HL-60 (cell line): ENCODE measurements at regions not wholly inside any gene's neighbourhood (a gene's known extent, or its start where the extent isn't known, plus 50 kb on each side); places are given as distances from the start of the nearest gene placed in this dataset.

Experiments used
- DNase-seq, 2 experiments: peaks; one replicate each; pipeline ENCODE4 v3.0.0-alpha.2; 2010 to 2020; ENCODE audit warnings: low read depth in 1 of 2, low spot score in 1 of 2
- H3K27ac ChIP-seq: fragments of 250-450 bp; sonication (Bioruptor Pico); replicated peaks from 2 replicates; pipeline ENCODE4 v1.5.1; 2020; ENCODE audit warnings: mild to moderate bottlenecking, moderate library complexity
- H3K27me3 ChIP-seq: fragments of 250-450 bp; sonication (Bioruptor Pico); 2 replicates; pipeline ENCODE4 v1.5.1; 2021; ENCODE audit warnings: mild to moderate bottlenecking, moderate library complexity; ENCODE audit not compliant: insufficient read depth, poor library complexity, severe bottlenecking
- H3K4me3 ChIP-seq: replicated peaks from 2 replicates; pipeline ENCODE4 v1.5.1; 2011; ENCODE audit warnings: mild to moderate bottlenecking, control low read depth, low read length; ENCODE audit not compliant: insufficient read depth
- CTCF ChIP-seq: IDR thresholded peaks from one replicate; pipeline ENCODE4 v1.5.1; 2011; ENCODE audit warnings: low read length, control low read depth, inconsistent platforms; ENCODE audit not compliant: insufficient read depth
- GABPA ChIP-seq: IDR thresholded peaks from 2 replicates; pipeline ENCODE4 v1.6.1; 2012; ENCODE audit warnings: low read depth
- POLR2AphosphoS5 ChIP-seq: IDR thresholded peaks from 2 replicates; pipeline ENCODE4 v1.6.1; 2012; ENCODE audit warnings: low read depth
- REST ChIP-seq: IDR thresholded peaks from 2 replicates; pipeline ENCODE4 v1.6.1; 2012; ENCODE audit warnings: low read depth; ENCODE audit not compliant: insufficient replicate concordance
- SPI1 ChIP-seq: IDR thresholded peaks from 2 replicates; pipeline ENCODE4 v1.6.1; 2012; ENCODE audit warnings: low read depth, mild to moderate bottlenecking, borderline replicate concordance

- Histone ChIP-seq H3K27ac (no peak overlapping the region), H3K4me3 (no peak overlapping the region), H3K27me3 (peaks cover 3% of the 10 kb centered on the region)
- DNase-seq, result no peak
- TF ChIP-seq REST, result no peak
Measured at GRCh38 chr2:216915557-216916150, 55.8 kb upstream of the TNP1 start.

GRCh38 chr2:216914491-216914890 is 54.6 kb upstream of the TNP1 start:
- no peak for TF ChIP-seq GABPA
- no peak for TF ChIP-seq REST
- H3K4me3 ChIP-seq, result no peak overlapping the region
- DNase-seq, result no peak
- H3K27me3 ChIP-seq, result peaks cover 3% of the 10 kb centered on the region
- no peak overlapping the region for H3K27ac ChIP-seq

GRCh38 chr2:216911886-216912285 is 52.0 kb upstream of the TNP1 start:
- TF ChIP-seq GABPA (no peak), SPI1 (no peak), REST (no peak), POLR2AphosphoS5 (no peak), CTCF (no peak)
- Histone ChIP-seq H3K27me3 (peaks cover 3% of the 10 kb centered on the region), H3K27ac (no peak overlapping the region), H3K4me3 (no peak overlapping the region)
- DNase-seq, result no peak

- H3K27me3 ChIP-seq, result peaks cover 3% of the 10 kb centered on the region
- no peak for TF ChIP-seq GABPA
- TF ChIP-seq CTCF, result no peak
- TF ChIP-seq REST, result no peak
- TF ChIP-seq POLR2AphosphoS5, result no peak
- TF ChIP-seq SPI1, result no peak
- DNase-seq, result no peak
- no peak overlapping the region for H3K27ac ChIP-seq
- H3K4me3 ChIP-seq, result no peak overlapping the region
Measured at GRCh38 chr2:216911008-216911407, 51.1 kb upstream of the TNP1 start.
